ENCODE measurements at regions not wholly inside any gene's neighbourhood (a gene's known extent, or its start where the extent isn't known, plus 50 kb on each side); places are given as distances from the start of the nearest gene placed in this dataset.
"Not testable (repeated sequence)": the region's sequence is repeated elsewhere in the genome, so short reads cannot be mapped to it uniquely, and the experiment has no call there.

DNA sequence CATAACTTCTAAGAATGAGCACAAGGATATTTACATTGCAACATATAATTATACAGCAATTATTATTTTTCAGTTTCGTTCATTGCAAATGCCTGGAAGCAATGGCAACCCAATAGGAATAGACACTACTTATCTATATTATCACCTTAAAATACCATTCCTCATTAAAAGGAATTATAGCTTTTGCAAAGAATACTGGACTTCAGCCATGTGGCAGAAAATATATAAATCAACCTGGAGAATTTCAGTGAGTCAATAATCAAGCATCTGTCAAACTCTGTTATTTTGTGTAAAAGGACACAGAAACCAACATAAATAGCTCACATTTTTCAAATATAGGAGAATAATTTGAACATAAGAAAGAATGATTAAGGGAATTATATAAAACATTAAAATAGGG lies 96.1 kb upstream of the SEMA3C start:
- no peak for DNase-seq

DNA sequence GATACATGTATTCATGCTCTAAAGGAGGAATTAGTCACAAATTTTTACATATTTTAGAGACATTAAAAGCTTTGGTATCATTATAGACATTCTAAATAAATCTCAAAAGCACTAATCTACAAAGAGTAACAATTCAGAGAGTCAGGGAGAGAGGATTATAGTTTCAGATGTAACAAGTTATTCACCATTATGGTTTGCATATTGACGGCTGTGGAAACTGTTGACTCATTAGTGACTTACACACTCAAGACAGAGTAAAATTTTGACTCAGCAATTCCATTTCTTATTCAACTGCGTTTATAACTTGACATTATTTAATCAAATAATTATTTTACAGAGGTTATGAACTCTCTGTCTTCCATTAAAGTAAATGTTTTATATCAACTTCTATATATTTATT lies 95.4 kb upstream of the SEMA3C start:
- no peak for DNase-seq

DNA sequence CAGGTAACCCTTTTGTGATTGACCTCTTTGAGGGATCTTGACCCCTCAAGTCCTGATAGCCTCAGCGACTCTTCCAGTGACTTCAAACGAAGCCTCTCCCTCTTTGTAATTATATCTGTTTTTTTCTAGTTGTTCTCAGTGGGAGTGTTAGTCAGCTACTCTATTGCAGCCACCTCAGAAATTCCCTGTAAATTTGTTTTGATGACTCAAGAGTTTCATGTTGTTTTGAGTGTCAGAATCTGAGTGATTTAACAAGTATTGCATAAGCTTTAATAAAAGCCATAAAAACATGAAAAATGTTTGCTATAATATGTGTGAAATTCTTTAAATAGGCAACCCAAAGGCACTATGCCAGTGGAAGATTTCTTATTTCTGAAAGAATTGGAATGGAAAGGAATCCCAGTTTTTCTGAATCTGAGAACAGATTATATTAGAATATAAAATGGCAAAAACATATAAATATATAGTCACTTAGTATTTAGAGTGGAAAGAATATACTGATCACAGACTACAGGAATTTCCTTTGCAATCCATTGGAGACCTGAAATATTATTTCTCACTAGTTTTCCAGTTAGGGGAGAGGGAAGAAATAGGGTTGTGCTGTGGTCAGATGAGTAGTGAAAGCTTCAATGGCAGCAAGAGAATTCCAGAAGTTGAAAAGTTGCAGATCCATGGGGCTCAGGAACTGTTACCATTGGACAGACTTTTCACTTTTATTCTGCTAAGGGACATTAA lies 94.4 kb upstream of the SEMA3C start:
- DNase-seq: no peak

DNA sequence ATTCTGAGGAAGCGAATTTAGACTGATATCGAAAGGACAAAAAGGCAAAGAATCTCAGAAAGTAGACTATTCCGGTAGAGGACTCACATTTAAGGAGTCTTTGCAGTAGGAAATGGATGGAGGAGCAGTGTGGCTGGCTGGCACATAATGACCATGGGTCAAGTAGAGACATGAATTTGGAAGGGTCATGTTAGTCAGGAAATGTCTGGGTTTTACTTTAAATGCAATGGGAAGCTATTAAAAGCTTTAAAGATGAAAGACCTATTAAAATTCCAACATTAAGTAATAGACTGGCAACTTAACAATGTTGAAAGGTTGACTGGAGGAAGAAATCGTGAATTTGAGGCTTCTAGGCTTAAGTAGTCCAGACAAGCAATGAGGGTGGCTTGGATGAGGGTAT lies 90.0 kb upstream of the SEMA3C start:
- no peak for DNase-seq

DNA sequence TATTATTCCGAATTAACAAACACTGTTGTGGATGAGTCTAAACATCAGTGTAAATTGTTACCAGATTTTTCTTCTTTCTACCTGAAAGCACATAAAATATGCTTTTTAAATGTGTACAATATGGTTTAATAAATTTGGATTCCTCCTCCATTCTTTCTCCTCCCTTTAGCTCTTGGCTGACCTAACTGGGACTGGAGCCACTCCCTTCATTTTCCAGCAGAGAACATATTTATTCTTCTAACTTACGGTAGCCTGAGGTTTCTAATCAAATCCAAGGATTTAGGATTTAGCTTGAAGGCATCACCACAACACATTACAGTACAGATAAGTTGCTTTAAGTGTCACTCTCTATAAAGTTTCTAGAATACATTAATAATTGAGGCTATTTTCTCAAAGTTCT lies 88.2 kb upstream of the SEMA3C start:
- no peak for DNase-seq

DNA sequence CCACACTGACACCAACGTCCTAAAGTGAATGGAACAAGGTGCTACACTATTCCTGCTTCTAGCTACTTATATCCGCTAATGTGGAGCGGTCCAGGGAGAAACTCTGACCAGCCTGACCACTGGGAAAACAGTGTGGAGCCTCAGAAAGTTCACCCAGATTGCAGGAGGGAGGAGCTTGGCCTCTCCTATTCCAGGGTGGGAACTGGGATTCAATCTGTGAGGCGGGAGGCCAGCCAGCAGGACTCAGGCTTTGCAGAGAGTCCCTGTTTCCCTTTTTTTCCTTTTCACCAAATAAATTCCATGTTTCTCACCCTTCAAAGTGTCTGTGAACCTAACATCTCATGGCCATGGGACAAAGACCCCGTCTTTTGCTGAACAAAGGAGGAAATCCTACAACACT lies 86.4 kb upstream of the SEMA3C start:
- no peak for DNase-seq

DNA sequence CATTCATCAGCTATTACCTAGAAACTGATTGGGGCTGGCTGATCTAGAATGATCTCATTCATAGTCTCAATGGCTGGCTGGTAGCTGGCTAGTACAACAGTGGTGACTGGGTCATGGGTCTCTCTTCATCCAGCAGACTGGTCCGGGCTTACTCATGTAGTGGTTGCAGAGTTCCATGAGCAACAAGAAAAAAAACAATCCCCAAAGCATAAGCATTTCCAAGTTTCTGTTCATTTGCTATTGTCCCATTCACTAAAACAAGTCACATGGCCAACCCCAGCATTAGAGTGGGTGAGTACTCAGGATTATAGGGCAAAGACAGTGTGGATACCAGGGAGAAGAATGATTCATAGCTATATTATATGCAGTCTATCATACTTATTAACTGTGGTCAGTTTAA lies 85.2 kb upstream of the SEMA3C start:
- no peak for DNase-seq

DNA sequence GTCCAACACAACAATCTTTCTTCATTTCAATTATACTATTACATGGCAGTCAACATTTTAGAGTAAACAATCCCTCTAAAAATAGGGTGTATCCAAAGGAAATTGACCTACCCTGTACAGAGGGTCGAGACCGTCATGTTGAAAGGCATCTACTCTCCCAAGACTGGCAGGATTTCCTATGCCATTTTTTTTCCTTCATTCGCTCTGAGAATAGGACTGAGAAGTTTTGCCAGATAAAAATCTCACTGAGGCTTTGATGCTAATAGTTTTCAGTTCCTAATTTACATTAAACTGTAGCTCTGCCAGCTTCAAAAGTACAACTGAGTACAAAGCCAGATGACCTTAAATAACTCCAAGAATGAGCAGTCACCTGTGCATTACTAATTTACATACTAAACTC lies 84.5 kb upstream of the SEMA3C start:
- DNase-seq: no peak

DNA sequence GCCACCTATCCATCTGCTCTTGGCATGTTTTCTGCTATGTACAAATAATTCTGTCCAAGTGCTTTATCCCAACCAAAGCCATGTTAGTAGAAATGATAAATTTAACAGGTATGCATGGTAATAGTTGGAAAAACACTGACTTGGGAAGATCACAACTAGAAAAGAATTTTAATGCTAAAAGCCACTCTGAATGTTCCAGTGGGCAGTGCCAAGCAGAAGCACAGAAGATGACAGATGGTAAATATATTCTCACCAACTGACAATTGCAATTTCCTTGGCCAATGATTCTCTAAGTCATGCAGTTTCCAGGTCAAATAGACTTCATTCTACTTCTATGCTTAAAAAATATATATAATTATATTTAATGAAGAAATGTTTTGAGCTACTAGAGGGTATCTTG lies 83.6 kb upstream of the SEMA3C start:
- no peak for DNase-seq

DNA sequence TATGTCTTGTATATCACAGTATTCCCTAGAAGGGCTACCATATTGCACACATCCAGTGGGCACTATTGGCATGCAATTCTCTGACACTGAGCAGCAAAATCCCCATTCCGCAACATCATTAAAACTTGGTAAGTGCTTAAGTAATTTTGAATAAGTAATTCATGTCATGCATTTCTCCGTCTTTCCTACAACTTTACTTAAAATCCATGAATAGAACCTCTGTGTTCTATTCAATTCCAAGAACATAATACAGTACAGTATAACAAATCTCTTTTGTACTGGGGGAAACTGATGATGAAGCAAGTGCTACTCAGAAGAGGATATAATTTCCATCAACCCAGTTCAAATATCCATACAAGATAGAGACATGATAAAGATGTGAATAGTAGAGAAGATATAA lies 80.9 kb upstream of the SEMA3C start:
- DNase-seq: no peak

DNA sequence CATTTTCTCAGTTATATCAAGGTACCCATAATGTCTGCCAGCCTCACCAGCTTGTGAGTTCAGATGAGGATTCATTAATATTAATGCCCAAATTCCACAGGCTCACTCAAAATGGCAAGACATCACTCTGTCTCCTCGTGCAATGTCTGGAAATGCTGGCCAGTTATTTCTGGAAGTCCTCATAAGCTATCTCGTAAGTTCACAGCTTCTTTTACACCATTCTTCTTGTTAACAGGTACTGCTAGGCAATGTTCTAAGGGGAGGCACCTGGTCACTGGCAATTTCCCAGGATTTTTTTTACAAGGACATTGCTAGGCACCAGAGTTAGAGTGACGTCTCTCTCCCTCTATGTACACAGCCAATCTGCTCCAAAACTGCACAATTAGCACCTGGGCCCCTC lies 80.2 kb upstream of the SEMA3C start:
- no peak for DNase-seq

DNA sequence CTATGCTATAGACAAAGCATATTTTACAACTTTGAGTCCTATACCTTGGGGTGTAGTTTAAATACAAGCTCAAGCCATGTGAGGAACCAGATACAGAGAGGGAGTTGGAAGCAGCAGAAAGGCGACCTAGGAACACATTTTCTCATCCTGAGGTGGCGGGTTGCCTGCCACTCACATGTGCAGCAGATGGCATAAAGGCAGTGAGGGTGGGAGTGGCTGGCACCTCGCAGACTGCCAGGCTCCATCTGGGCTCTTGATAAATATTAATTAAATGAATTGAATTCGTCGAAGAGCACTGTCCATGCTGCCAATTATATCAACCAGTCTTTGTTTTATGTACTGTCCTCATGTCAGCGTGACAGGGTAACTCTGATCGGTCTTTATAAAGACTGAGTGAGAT lies 79.0 kb upstream of the SEMA3C start:
- no peak for DNase-seq

DNA sequence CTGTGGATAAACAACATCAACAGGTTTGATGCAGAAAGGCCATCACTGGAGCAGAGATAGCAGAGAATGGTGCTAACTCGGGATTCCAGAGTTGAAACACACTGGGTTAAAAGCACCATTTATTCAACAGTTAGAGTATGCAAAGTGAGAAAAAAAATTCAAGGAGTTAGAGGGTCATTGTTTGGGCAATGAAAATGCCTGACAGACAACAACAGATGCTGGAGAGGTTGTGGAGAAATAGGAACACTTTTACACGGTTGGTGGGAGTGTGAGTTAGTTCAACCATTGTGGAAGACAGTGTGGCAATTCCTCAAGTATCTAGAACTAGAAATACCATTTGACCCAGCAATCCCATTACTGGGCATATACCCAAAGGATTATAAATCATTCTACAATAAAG lies 77.4 kb upstream of the SEMA3C start:
- DNase-seq: not testable (repeated sequence)

DNA sequence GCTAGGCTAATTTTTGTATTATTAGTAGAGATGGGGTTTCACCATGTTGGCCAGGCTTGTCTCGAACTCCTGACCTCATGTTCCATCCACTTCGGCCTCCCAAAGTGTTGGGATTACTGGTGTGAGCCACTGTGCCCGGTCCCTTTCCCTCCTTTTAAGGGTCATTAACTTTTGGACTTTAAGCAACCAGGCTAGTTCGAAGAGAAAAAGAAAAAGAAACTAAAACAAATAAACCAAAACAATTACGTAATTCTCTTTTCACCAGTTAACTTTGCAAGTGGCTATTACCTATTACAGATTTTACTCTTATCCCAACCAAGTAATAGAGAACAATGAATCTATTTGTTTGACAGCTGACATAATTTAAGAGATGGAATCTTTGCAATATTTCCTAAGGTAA lies 72.8 kb upstream of the SEMA3C start:
- no peak for DNase-seq

DNA sequence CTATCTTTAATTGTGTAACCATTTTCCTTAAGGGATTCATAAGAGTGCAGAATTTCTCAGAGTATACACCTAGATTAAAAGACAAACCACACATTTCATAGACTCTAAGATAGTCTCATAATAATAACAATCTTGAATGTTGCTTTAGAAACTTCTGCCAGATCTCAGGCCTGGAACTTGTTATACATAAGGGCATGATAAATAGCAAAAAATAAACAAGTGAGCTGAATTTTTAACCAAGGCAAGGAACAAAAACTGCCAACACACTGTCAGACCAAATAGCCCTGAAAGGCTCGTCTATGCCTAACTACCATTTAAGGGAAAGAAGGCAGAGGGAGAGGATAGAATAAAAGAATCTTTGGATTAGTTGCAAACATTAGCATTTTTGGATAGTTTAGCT lies 65.8 kb upstream of the SEMA3C start:
- DNase-seq: no peak

DNA sequence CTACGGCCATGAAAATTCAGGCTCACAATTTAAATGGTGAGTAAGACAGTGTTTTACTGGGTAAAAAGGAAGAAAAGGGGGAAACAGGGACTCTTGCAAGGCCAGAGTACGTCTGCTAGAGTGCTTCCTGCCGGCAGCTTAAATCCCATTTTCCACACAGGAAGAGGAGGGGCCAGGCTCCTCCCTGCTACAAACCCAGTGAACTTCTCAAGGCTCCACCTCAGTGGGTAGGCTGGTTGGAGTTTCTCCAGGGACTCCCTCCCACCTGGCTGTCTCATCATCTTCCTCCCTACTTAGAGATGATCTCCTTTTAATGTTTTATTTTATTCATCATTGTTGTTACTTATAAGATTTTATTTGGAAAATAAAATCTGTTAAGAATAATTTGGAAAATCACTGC lies 62.6 kb upstream of the SEMA3C start:
- no peak for DNase-seq

DNA sequence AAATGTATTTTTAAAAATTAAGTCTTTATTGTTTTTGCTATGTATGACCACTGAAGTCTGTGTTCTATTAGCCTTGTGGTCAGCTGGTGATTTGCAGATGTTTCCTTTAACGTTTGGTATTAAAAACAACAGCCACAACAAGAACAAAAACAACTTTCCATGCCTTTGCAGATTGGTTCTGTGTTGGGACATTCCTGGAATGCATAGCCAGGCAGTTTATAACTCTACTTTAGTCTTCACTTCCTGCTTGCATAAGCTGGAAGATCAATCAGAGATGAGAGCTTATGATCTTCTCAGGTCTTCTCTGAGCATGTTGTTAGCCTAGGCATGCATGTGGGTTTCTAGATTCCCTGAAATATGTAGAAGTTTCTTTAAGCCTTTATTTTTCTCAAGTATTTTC lies 58.9 kb upstream of the SEMA3C start:
- DNase-seq: no peak

DNA sequence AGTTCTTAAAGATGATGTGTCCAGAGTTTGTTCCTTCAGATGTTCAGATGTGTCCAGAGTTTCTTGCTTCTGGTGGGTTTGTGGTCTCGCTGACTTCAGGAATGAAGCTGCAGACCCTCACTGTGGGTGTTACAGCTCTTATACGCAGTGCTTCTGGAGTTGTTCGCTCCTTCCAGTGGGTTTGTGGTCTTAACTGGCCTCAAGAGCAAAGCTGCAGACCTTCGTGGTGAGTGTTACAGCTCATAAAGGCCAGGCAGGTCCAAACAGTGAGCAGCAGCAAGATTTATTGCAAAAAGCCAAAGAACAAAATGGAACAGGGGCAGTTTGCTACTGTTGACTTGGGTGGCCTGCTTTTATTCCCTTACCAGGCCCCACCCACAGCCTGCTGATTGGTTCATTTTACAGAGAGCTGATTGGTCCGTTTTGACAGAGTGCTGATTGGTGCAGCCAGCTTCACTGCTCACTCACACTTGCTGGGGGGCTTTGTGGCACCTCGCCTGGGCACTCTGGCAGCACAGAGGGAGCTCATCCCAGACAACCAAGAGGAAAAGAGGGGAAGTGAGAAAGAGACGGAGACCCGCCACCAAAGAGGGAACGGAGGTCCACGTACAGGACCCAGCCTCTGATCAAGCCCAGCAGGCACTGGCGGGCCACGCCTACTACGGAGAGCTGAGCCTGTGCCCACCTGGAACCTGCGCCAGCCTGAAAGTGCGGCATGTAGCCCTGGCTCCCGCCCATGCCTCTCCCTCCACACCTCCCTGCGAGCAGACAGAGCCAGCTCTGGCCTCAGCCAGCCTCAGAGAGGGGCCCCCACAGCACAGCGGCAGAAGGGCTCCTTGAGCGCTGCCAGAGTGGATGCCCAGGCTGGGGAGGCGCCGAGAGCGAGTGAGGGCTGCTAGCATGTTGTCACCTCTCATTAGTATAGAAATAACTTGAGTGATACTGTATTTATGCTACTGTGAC lies 55.8 kb upstream of the SEMA3C start:
- no peak for DNase-seq

DNA sequence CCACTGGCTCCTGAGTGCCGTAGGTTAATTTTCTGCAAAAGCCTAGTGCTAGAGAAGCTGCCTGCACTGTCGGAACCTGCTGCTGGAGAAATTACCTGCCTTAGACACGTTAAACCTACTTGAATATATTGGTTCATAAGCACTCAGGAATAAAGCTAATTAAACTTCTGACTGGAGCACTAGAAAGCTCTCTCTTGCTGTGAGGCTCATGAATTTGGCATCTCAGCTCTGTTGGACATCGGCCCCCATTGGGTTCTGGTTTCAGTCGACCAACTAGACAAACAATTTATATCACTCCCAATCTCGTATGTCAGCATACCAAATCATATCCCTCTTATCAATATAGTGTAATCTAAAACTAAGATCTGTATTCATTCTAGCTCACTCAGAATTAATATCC lies 52.4 kb upstream of the SEMA3C start:
- no peak for DNase-seq

All from MV-4-11 (cell line).